OCI-LY1 (cell line): ENCODE measurements at regions not wholly inside any gene's neighbourhood (a gene's known extent, or its start where the extent isn't known, plus 50 kb on each side); places are given as distances from the start of the nearest gene placed in this dataset.

Source experiments
- EZH2 ChIP-seq: fragments of 200-600 bp; sonication (generic), shearing (Covaris generic); IDR thresholded peaks from 2 replicates; pipeline ENCODE4 v1.8.0; 2017; ENCODE audit warnings: borderline replicate concordance, mixed run types, mild to moderate bottlenecking, antibody characterized with exemption, low read length, moderate library complexity, mixed read lengths
- TF ChIP-seq, protein P1 (sequence below): fragments of 200-600 bp; sonication (generic), shearing (Covaris generic); IDR thresholded peaks from 2 replicates; pipeline ENCODE4 v1.5.1; 2017; ENCODE audit warnings: mild to moderate bottlenecking, antibody characterized with exemption, low read length, moderate library complexity, mixed read lengths

DNA sequence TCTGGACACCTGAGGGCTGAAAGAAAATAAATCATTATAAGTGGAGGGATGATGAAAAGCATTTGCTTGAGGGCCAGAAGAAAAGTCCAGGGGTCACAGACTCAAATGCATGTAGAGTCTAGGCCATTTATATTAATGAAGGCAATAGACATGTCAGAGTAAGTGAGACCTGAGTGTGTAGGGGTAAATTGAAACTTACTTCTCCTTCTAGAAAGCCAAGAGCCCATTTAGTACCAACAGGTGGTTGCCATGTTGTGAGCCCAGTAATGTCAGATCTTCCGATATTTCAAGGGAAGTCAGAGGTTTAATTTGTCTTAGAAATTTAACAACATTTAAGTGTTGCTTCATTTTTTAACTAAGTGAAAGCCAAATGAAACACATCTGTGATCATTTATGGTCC lies 166.1 kb upstream of the SLIT2 start:
- TF ChIP-seq, protein P1, sequence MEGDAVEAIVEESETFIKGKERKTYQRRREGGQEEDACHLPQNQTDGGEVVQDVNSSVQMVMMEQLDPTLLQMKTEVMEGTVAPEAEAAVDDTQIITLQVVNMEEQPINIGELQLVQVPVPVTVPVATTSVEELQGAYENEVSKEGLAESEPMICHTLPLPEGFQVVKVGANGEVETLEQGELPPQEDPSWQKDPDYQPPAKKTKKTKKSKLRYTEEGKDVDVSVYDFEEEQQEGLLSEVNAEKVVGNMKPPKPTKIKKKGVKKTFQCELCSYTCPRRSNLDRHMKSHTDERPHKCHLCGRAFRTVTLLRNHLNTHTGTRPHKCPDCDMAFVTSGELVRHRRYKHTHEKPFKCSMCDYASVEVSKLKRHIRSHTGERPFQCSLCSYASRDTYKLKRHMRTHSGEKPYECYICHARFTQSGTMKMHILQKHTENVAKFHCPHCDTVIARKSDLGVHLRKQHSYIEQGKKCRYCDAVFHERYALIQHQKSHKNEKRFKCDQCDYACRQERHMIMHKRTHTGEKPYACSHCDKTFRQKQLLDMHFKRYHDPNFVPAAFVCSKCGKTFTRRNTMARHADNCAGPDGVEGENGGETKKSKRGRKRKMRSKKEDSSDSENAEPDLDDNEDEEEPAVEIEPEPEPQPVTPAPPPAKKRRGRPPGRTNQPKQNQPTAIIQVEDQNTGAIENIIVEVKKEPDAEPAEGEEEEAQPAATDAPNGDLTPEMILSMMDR: no peak
- no peak for TF ChIP-seq EZH2
